ENCODE measurements at regions not wholly inside any gene's neighbourhood (a gene's known extent, or its start where the extent isn't known, plus 50 kb on each side); places are given as distances from the start of the nearest gene placed in this dataset.

GRCh38 chr19:28489776-28490175, 723.2 kb downstream of the UQCRFS1 start:
- no peak for DNase-seq (ENCODE audit: extremely low spot score)
- Histone ChIP-seq H3K4me1 (ENCODE audit: insufficient read depth) (no peaks in the 10 kb centered on the region), H3K36me3 (ENCODE audit: insufficient read depth) (no peaks in the 10 kb centered on the region), H3K4me3 (ENCODE audit: low read depth, low read length) (no peak overlapping the region), H3K27ac (ENCODE audit: low read depth) (no peak overlapping the region)
- 73% methylated on average over 13 of the region's 13 CpGs for WGBS

DNA sequence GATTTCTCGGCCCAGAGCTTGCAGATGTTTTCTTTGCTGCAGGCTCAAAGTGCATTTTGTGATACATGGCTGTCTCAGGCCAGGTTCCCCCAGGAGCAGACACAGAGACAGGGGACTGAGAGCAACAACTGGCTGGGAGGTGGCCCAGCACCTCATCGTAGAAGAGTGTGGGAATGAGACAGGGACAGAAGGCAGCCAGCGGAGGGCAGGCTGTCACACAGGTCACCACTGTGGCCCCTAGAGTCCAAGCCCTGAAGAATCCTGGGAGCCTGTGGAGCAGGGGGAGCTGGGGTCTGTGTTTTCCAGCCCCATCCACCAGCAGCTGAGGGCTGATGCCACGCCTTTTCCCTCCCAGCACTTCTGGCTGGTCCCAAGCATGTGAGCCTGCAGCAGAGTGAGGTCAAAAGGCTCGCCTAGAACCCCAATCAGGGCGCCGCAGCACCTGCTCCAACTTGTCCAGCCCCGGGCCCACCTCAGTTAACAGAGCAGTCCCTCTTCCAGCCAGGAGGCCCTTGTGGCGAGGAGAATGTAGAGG, 723.8 kb downstream of the UQCRFS1 start:
- Histone ChIP-seq H3K4me3 (ENCODE audit: low read depth, low read length) (no peak overlapping the region), H3K4me1 (ENCODE audit: insufficient read depth) (no peaks in the 10 kb centered on the region), H3K27ac (ENCODE audit: low read depth) (no peak overlapping the region), H3K36me3 (ENCODE audit: insufficient read depth) (no peaks in the 10 kb centered on the region)
- no peak for DNase-seq (ENCODE audit: extremely low spot score)
- 92% methylated on average over 9 of the region's 9 CpGs for WGBS

DNA sequence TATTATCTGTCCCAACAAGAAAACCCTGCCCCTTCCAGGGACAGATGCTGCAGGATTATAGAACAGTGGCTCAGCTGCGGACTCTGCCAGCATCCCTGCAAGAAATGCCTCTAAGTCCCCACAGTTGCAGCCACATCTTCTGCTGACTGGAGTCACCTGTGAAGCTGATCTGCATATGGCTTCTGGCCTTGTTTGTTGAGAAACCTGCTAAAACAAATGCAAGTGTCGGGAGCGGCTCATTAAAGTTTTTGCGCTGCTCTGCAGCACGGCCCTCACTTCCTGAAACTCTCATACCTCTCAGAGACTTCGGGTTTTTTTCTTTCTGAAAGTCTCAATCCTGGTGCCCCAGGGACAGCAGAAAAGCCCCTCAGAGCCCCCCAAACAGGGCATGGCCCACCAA, 725.0 kb downstream of the UQCRFS1 start:
- WGBS, result 65% methylated on average over 6 of the region's 6 CpGs
- no peaks in the 10 kb centered on the region for H3K36me3 ChIP-seq (ENCODE audit: insufficient read depth)
- H3K4me1 ChIP-seq (ENCODE audit: insufficient read depth), result no peaks in the 10 kb centered on the region
- H3K4me3 ChIP-seq (ENCODE audit: low read depth, low read length), result no peak overlapping the region
- no peak overlapping the region for H3K27ac ChIP-seq (ENCODE audit: low read depth)
- DNase-seq (ENCODE audit: extremely low spot score), result no peak

- H3K36me3 ChIP-seq (ENCODE audit: insufficient read depth), result no peaks in the 10 kb centered on the region
- H3K4me1 ChIP-seq (ENCODE audit: insufficient read depth), result no peaks in the 10 kb centered on the region
- H3K4me3 ChIP-seq (ENCODE audit: low read depth, low read length), result no peak overlapping the region
- no peak for DNase-seq (ENCODE audit: extremely low spot score)
- H3K27ac ChIP-seq (ENCODE audit: low read depth), result no peak overlapping the region
Observed at GRCh38 chr19:28486926-28487325, 726.0 kb downstream of the UQCRFS1 start.

DNA sequence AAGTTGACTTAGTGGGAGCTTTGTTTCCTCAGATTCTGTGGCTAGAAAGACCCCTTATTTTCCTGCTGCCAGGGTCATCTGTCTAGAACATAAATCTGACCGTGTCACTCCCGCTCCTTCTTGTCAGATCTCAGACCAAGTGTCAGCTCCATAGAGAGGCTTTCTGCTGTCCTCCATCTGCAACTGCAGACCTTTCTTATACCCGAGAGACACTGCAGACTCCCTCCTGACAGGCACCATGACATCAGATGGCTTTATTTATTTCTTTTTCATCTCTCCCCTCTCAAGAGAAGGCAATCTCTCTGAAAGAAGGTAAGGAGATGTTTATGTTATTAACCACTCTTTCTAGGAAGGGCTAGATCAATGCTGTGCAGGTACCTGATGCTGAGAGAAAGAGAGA, 726.5 kb downstream of the UQCRFS1 start:
- Histone ChIP-seq H3K4me1 (ENCODE audit: insufficient read depth) (no peaks in the 10 kb centered on the region), H3K36me3 (ENCODE audit: insufficient read depth) (no peaks in the 10 kb centered on the region), H3K4me3 (ENCODE audit: low read depth, low read length) (no peak overlapping the region), H3K27ac (ENCODE audit: low read depth) (no peak overlapping the region)
- WGBS, result 76% methylated on average over 3 of the region's 3 CpGs
- no peak for DNase-seq (ENCODE audit: extremely low spot score)

- no peak overlapping the region for H3K4me3 ChIP-seq (ENCODE audit: low read depth, low read length)
- DNase-seq (ENCODE audit: extremely low spot score), result no peak
- no peak overlapping the region for H3K27ac ChIP-seq (ENCODE audit: low read depth)
- WGBS, result 32% methylated on average over 9 of the region's 9 CpGs
- H3K4me1 ChIP-seq (ENCODE audit: insufficient read depth), result no peaks in the 10 kb centered on the region
- H3K36me3 ChIP-seq (ENCODE audit: insufficient read depth), result no peaks in the 10 kb centered on the region
Observed at GRCh38 chr19:28485292-28485691, 727.7 kb downstream of the UQCRFS1 start.

GRCh38 chr19:28483197-28483596, 729.8 kb downstream of the UQCRFS1 start:
- no peak for DNase-seq (ENCODE audit: extremely low spot score)
- 70% methylated on average over 3 of the region's 3 CpGs for WGBS

GRCh38 chr19:28482221-28482620, 730.7 kb downstream of the UQCRFS1 start:
- no peak overlapping the region for H3K4me3 ChIP-seq (ENCODE audit: low read depth, low read length)
- no peaks in the 10 kb centered on the region for H3K36me3 ChIP-seq (ENCODE audit: insufficient read depth)
- H3K27ac ChIP-seq (ENCODE audit: low read depth), result no peak overlapping the region
- WGBS, result 71% methylated on average over 3 of the region's 3 CpGs
- H3K4me1 ChIP-seq (ENCODE audit: insufficient read depth), result no peaks in the 10 kb centered on the region
- no peak for DNase-seq (ENCODE audit: extremely low spot score)

More at GRCh38 chr19:28483197-28483596, 729.8 kb downstream of the UQCRFS1 start:
- Histone ChIP-seq H3K4me3 (ENCODE audit: low read depth, low read length) (no peak overlapping the region), H3K27ac (ENCODE audit: low read depth) (no peak overlapping the region), H3K4me1 (ENCODE audit: insufficient read depth) (no peaks in the 10 kb centered on the region), H3K36me3 (ENCODE audit: insufficient read depth) (no peaks in the 10 kb centered on the region)

DNA sequence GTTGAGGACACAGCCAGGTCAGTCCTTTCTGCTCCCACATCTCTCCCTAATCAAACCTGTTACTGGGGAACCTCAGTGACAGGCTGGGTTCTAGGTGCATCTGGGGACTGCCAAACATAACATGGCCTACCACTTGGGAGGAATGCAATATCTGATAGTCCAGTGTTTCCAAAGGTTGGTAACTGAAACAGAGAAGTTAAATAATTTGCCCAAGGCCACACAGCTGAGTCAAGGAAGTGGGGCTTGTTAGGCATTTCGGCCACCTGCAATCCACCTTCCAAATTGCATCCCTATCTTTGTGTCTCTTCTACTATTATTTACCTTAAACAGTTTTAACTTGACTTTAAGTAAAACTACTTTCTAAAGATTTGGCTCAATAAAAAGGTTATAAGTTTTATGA, 731.3 kb downstream of the UQCRFS1 start:
- 78% methylated on average over 1 of the region's 1 CpG for WGBS
- Histone ChIP-seq H3K4me1 (ENCODE audit: insufficient read depth) (no peaks in the 10 kb centered on the region), H3K36me3 (ENCODE audit: insufficient read depth) (no peaks in the 10 kb centered on the region), H3K4me3 (ENCODE audit: low read depth, low read length) (no peak overlapping the region), H3K27ac (ENCODE audit: low read depth) (no peak overlapping the region)
- no peak for DNase-seq (ENCODE audit: extremely low spot score)

DNA sequence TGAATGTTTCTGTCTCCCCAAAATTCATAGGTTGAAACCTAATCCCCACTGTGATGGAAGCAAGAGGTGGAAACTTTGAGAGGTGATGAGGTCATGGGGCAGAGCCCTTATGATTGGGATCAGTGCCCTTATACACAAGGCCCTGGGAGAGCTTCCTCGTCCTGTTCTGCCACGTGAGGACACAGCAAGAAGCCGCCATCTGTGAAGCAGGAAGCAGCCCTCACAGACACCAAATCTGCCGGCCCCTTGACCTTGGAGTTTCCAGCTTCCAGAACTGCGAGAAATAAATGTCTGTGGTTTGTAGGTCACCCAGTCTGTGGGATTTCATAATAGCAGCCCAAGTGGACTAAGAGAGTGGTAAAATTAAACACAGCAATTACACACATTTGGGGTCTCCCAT, 737.4 kb downstream of the UQCRFS1 start:
- DNase-seq (ENCODE audit: extremely low spot score), result no peak
- Histone ChIP-seq H3K27ac (ENCODE audit: low read depth) (no peak overlapping the region), H3K4me1 (ENCODE audit: insufficient read depth) (no peaks in the 10 kb centered on the region), H3K4me3 (ENCODE audit: low read depth, low read length) (no peak overlapping the region), H3K36me3 (ENCODE audit: insufficient read depth) (no peaks in the 10 kb centered on the region)
- WGBS, result 53% methylated on average over 5 of the region's 5 CpGs

- H3K36me3 ChIP-seq (ENCODE audit: insufficient read depth), result no peaks in the 10 kb centered on the region
- no peak for DNase-seq (ENCODE audit: extremely low spot score)
- no peak overlapping the region for H3K4me3 ChIP-seq (ENCODE audit: low read depth, low read length)
- 50% methylated on average over 7 of the region's 7 CpGs for WGBS
- H3K27ac ChIP-seq (ENCODE audit: low read depth), result no peak overlapping the region
- H3K4me1 ChIP-seq (ENCODE audit: insufficient read depth), result no peaks in the 10 kb centered on the region
Observed at GRCh38 chr19:28472843-28473242, 740.1 kb downstream of the UQCRFS1 start.

DNA sequence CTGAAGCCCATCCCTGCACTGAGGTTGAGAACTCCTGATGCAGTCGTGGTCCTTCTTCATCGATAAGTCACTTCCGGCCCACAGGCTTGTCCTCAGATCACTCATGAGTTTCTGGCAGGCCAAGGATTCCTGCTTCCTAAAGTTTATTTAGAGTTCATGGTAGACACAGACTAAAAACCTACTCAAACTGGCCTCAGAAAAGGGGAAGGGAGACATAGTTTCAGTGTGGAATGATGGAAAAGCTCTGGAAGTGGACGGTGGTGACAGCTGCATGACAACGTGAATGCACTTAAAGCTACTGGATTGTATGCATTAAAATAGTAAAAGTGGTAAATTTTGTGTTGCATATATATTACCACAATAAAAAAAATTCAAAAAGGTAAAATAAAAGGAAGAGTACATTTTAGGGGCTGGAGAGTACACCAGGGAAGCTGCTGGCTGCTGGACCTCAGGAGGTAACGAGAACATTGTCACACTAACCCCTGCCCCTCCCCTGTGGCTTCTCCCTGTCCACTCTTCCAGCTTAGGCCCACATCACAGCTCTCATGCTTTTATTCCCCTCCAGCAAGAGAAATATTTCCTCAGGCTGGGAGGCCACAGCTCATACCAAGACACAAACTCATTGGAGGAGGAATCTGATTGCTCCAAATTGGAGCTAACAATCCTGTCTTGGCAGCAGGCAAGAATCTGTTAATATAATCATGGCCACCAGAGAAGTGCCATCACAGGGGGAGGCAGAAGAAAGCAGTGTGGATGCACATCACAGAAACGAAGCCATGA, 741.0 kb downstream of the UQCRFS1 start:
- H3K36me3 ChIP-seq (ENCODE audit: insufficient read depth), result no peaks in the 10 kb centered on the region
- H3K27ac ChIP-seq (ENCODE audit: low read depth), result no peak overlapping the region
- no peak for DNase-seq (ENCODE audit: extremely low spot score)
- no peak overlapping the region for H3K4me3 ChIP-seq (ENCODE audit: low read depth, low read length)
- no peaks in the 10 kb centered on the region for H3K4me1 ChIP-seq (ENCODE audit: insufficient read depth)
- WGBS, result 60% methylated on average over 7 of the region's 7 CpGs

DNA sequence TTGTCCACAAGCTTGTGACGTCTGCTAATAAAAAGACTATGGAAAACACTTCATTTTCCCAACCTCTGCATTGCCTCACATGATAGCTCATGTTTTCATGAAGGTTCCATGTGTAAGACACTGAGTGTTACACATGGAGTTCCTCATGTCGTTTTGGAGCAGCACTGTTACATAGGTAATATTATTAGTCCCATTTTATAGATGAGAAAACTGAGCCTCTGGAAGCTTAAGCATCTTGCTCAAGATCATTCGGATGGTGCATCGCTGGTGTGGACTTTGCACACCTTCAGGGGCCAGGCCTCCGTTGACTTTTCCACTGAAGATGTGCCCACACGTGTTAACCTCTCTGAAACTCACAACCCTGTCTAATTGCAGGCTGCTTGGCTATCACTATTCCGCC, 743.4 kb downstream of the UQCRFS1 start:
- 80% methylated on average over 7 of the region's 7 CpGs for WGBS
- Histone ChIP-seq H3K4me1 (ENCODE audit: insufficient read depth) (no peaks in the 10 kb centered on the region), H3K36me3 (ENCODE audit: insufficient read depth) (no peaks in the 10 kb centered on the region), H3K4me3 (ENCODE audit: low read depth, low read length) (no peak overlapping the region), H3K27ac (ENCODE audit: low read depth) (no peak overlapping the region)
- no peak for DNase-seq (ENCODE audit: extremely low spot score)

- Histone ChIP-seq H3K36me3 (ENCODE audit: insufficient read depth) (no peaks in the 10 kb centered on the region), H3K4me3 (ENCODE audit: low read depth, low read length) (no peak overlapping the region), H3K27ac (ENCODE audit: low read depth) (no peak overlapping the region), H3K4me1 (ENCODE audit: insufficient read depth) (no peaks in the 10 kb centered on the region)
- DNase-seq (ENCODE audit: extremely low spot score), result no peak
- WGBS, result 21% methylated on average over 17 of the region's 17 CpGs
Observed at GRCh38 chr19:28468701-28469459, 744.1 kb downstream of the UQCRFS1 start.
